K562 (cell line): ENCODE measurements at regions not wholly inside any gene's neighbourhood (a gene's known extent, or its start where the extent isn't known, plus 50 kb on each side); places are given as distances from the start of the nearest gene placed in this dataset.

Experiments
- ATAC-seq: fragments of 200-7000 bp; cut with Tn5 transposase; 3 replicates; pipeline ENCODE4 v1.9.1; 2020; ENCODE audit warnings: moderate library complexity
- BruUV-seq: library from RNA; stranded (reverse); fragments of 400-500 nt; replicated peaks from 2 replicates; lab custom pipeline; 2021; lab: Mats Ljungman, UMichigan
- CTCF ChIA-PET: fragments of 300-600 bp; formaldehyde crosslinking; extraction: SDS; loops from one replicate; lab custom pipeline; 2021; ENCODE audit warnings: low intra/inter-chr PET ratio; lab: Yijun Ruan, JAX
- POLR2A ChIA-PET: fragments of 300-600, 350-650 bp; sonication (Branson Sonifier 250); formaldehyde crosslinking; extraction: SDS; loops from one replicate; lab custom pipeline; 2021; ENCODE audit warnings: antibody characterized with exemption, inconsistent platforms; lab: Yijun Ruan, JAX
- DNase-seq, 4 experiments: peaks; one replicate each; pipeline versions ENCODE4 v3.0.0 to v3.0.0-alpha.2; 2011 to 2018; ENCODE audit warnings: low spot score in 3 of 4, mixed read lengths in 3 of 4; ENCODE audit errors: extremely low read depth in 1 of 4
- FAIRE-seq: peaks from 2 replicates; lab custom pipeline; 2011; peaks lifted over from hg19 to GRCh38; lab: Jason Lieb, UNC
- H2AFZ ChIP-seq: 2 replicates; pipeline ENCODE4 v1.6.0; 2011; ENCODE audit warnings: low read depth, low read length, control low read depth, inconsistent platforms
- H3K27ac ChIP-seq: fragments of 200-600 bp; 3 replicates; pipeline ENCODE4 v1.8.0; 2011; ENCODE audit warnings: low read depth, mild to moderate bottlenecking, control low read depth, inconsistent platforms, low read length, moderate library complexity, mixed read lengths; ENCODE audit errors: extremely low read depth
- H3K27me3 ChIP-seq, 2 experiments: fragments of 300-600 bp in 1 of 2; 2 replicates in 1 of 2; 3 replicates in 1 of 2; pipeline versions ENCODE4 v1.6.0 to v1.8.0; 2011; ENCODE audit warnings: inconsistent platforms in 2 of 2, low read length in 2 of 2, mild to moderate bottlenecking in 1 of 2, mixed read lengths in 1 of 2, moderate library complexity in 1 of 2; ENCODE audit not compliant: control insufficient read depth in 2 of 2, insufficient read depth in 2 of 2
- H3K36me3 ChIP-seq: fragments of 300-600 bp; 3 replicates; pipeline ENCODE4 v1.8.0; 2011; ENCODE audit warnings: mild to moderate bottlenecking, low read length, inconsistent platforms; ENCODE audit not compliant: control insufficient read depth, insufficient read depth
- H3K4me1 ChIP-seq, 2 experiments: fragments of 200-600 bp in 1 of 2; replicated peaks in 1 of 2; 2 replicates in 1 of 2; 3 replicates in 1 of 2; pipeline versions ENCODE4 v1.5.1 to v1.8.0; 2011; ENCODE audit warnings: inconsistent platforms in 2 of 2, low read length in 2 of 2, mild to moderate bottlenecking in 1 of 2, mixed read lengths in 1 of 2, moderate library complexity in 1 of 2; ENCODE audit not compliant: control insufficient read depth in 2 of 2, insufficient read depth in 2 of 2
- H3K4me2 ChIP-seq: 2 replicates; pipeline ENCODE4 v1.6.1; 2011; ENCODE audit warnings: low read length, control low read depth, inconsistent platforms, mixed read lengths; ENCODE audit not compliant: insufficient read depth
- H3K4me3 ChIP-seq: fragments of 200-600 bp; sonication (generic), shearing (Covaris generic); 2 replicates; pipeline ENCODE4 v1.5.1; 2016; ENCODE audit warnings: control low read depth, inconsistent platforms
- H3K79me2 ChIP-seq: fragments of 200-600 bp; 3 replicates; pipeline ENCODE4 v1.8.0; 2011; ENCODE audit warnings: low read length, inconsistent platforms; ENCODE audit not compliant: control insufficient read depth, insufficient read depth
- H3K9ac ChIP-seq, 2 experiments: 2 replicates each; pipeline versions ENCODE4 v1.6.0 to v1.6.1; 2011; ENCODE audit warnings: low read depth in 2 of 2, low read length in 2 of 2, control low read depth in 1 of 2, inconsistent platforms in 1 of 2, mild to moderate bottlenecking in 1 of 2, mixed read lengths in 1 of 2; ENCODE audit not compliant: insufficient read depth in 1 of 2
- H3K9me1 ChIP-seq: one replicate; pipeline ENCODE4 v1.6.0; 2011; ENCODE audit warnings: inconsistent platforms, mild to moderate bottlenecking, low read length, moderate library complexity; ENCODE audit not compliant: control insufficient read depth, insufficient read depth
- H3K9me3 ChIP-seq: replicated peaks from 2 replicates; pipeline ENCODE4 v1.5.1; 2011; ENCODE audit warnings: low read depth, low read length, inconsistent platforms; ENCODE audit not compliant: control insufficient read depth, insufficient read depth
- H4K20me1 ChIP-seq: replicated peaks from 2 replicates; pipeline ENCODE4 v1.6.1; 2011; ENCODE audit warnings: low read length, inconsistent platforms, mixed read lengths; ENCODE audit not compliant: control insufficient read depth, insufficient read depth
- ATF4 ChIP-seq: fragments of 450-650 bp; formaldehyde crosslinking; IDR thresholded peaks from 2 replicates; pipeline ENCODE4 v1.4.0; 2022; ENCODE audit warnings: mild to moderate bottlenecking, moderate library complexity
- ATF6 ChIP-seq: sonication (generic); formaldehyde crosslinking; IDR thresholded peaks from 2 replicates; pipeline ENCODE4 v1.4.0; 2020; ENCODE audit warnings: mild to moderate bottlenecking, missing genetic modification reagents
- CBX8 ChIP-seq: fragments of 200-600 bp; sonication (generic); IDR thresholded peaks from 2 replicates; pipeline ENCODE4 v1.6.1; 2012; ENCODE audit warnings: borderline replicate concordance, mixed run types, low read depth, mild to moderate bottlenecking, moderate library complexity, mixed read lengths, low read length, control low read depth, inconsistent platforms; ENCODE audit not compliant: poor library complexity, severe bottlenecking; ENCODE audit errors: extremely low read depth
- EHMT2 ChIP-seq: fragments of 450-650 bp; IDR thresholded peaks from 2 replicates; pipeline ENCODE4 v1.6.1; 2018; ENCODE audit warnings: antibody characterized with exemption
- FOSL1 ChIP-seq: fragments of 200-800 bp; sonication (Bioruptor generic); conservative IDR thresholded peaks from 2 replicates; pipeline ENCODE4 v1.6.1; 2016; ENCODE audit warnings: missing genetic modification characterization, missing compliant biosample characterization
- HMG20B ChIP-seq: fragments of 250-450 bp; sonication (Bioruptor Pico); IDR thresholded peaks from 2 replicates; pipeline ENCODE4 v1.5.0; 2021; ENCODE audit warnings: mild to moderate bottlenecking
- KHSRP ChIP-seq: fragments of 450-650 bp; IDR thresholded peaks from 2 replicates; pipeline ENCODE4 v1.6.1; 2017
- NFIX ChIP-seq: fragments of 250-450 bp; sonication (Bioruptor Pico); IDR thresholded peaks from 2 replicates; pipeline ENCODE4 v1.4.0; 2020; ENCODE audit warnings: low read depth, mild to moderate bottlenecking, moderate library complexity
- RERE ChIP-seq: sonication (generic); formaldehyde crosslinking; IDR thresholded peaks from 2 replicates; pipeline ENCODE4 v1.8.0; 2023; ENCODE audit warnings: missing genetic modification reagents, mild to moderate bottlenecking, borderline replicate concordance
- SNIP1 ChIP-seq: fragments of 450-650 bp; IDR thresholded peaks from 2 replicates; pipeline ENCODE4 v1.7.1; 2017; ENCODE audit warnings: low read depth, mild to moderate bottlenecking
- ZNF174 ChIP-seq: fragments of 250-450 bp; sonication (Bioruptor Pico); IDR thresholded peaks from 2 replicates; pipeline ENCODE4 v1.4.0; 2020; ENCODE audit warnings: mild to moderate bottlenecking
- WGBS: fragments of 100-300 bp; shearing (Covaris generic); methylation state at CpG from one replicate; pipeline ENCODE4 v1.1.6; 2016; ENCODE audit warnings: low coverage, mixed read lengths; ENCODE audit not compliant: insufficient coverage; ENCODE audit errors: missing lambda C conversion rate; 5-methylcytosine and 5-hydroxymethylcytosine counted together
- in situ Hi-C: fragments of 300-500 bp; cut with MboI; formaldehyde crosslinking; loops from 4 replicates; pipeline ENCODE4 v1.15.0; 2018; ENCODE audit warnings: inconsistent platforms, mixed read lengths
- intact Hi-C: fragments of 100-400 bp; cut with micrococcal nuclease; formaldehyde crosslinking; loops from 2 replicates; pipeline ENCODE4 v1.14.2; 2022

- Histone ChIP-seq H3K9me3 (no peaks in the 10 kb centered on the region), H3K4me2 (no peak overlapping the region), H2AFZ (no peak overlapping the region), H3K79me2 (no peaks in the 10 kb centered on the region), H3K9me1 (peaks cover 2% of the 10 kb centered on the region), H3K4me3 (no peak overlapping the region), H3K36me3 (no peaks in the 10 kb centered on the region), H3K9ac (no peak overlapping the region), H4K20me1 (no peaks in the 10 kb centered on the region; the same call in 1 of the 2 replicates), H3K27ac (no peak overlapping the region), H3K4me1 (no peaks in the 10 kb centered on the region), H3K27me3 (peaks cover 0 to 16% of the 10 kb centered on the region in 2 experiments; a peak in 3 of 5 replicates)
- POLR2A ChIA-PET = no interaction called here
- in situ Hi-C loops (no loop called here), intact Hi-C loops (no loop called here)
- ATAC-seq = no peak
- CTCF ChIA-PET = no interaction called here
- no peak for DNase-seq
- no TSS peak for BruUV-seq
- no peak for FAIRE-seq
- 0% methylated on average over 14 of the region's 14 CpGs for WGBS
- no peak for TF ChIP-seq ATF6 (CRISPR knock-in tag)
- TF ChIP-seq FOSL1 (tag) = no peak
- TF ChIP-seq ZNF174 (CRISPR knock-in tag) = no peak
- TF ChIP-seq SNIP1 = no peak
- TF ChIP-seq CBX8 = no peak
- no peak for TF ChIP-seq EHMT2
- TF ChIP-seq HMG20B = no peak
- TF ChIP-seq NFIX = no peak
- no peak for TF ChIP-seq KHSRP
- no peak for TF ChIP-seq ATF4 (CRISPR knock-in tag)
- TF ChIP-seq RERE (CRISPR knock-in tag) = no peak
Observed at GRCh38 chr15:62606376-62607113, 436.0 kb upstream of the TPM1 start.
